ENCODE measurements at regions not wholly inside any gene's neighbourhood (a gene's known extent, or its start where the extent isn't known, plus 50 kb on each side); places are given as distances from the start of the nearest gene placed in this dataset.

DNA sequence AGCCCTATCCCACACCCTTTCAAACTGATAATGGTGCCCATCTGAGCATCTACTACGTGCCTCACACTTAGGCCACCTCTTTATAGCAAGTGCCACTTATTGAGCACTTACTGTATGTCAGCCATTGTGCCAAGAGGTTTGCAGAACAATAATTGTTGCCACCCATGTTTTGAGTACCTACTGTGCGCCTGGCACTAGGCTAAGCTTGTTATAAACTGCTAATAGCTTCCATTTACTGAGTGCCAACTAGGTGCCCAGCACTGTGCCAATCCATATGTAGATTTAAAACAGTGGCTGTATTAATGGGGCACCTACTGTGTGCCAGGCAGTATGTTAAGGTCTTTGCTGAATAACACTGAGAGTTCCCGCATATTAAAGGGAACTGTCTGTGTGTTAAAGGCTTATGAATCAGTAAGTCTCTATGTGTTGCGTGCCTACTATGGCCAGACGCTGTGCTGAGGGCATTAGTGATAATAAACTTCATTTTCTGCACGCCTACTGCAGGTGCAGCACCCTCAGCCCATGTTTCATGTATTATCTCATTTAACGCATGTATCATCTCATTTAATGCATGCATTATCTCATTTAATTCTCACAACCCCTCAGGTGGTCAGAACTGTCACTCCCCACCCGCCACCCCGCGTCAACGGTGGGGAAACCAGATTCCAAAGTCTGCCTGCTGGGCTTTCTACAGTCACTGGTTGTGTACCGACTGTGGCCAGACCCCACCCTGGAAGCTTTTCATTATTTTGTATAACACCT lies 105.0 kb downstream of the PTPRS start:
- DNase-seq (ENCODE audit: low spot score): no peak

GRCh38 chr19:5234412-5234811 lies 106.2 kb downstream of the PTPRS start:
- no peak for DNase-seq (ENCODE audit: low spot score)

DNA sequence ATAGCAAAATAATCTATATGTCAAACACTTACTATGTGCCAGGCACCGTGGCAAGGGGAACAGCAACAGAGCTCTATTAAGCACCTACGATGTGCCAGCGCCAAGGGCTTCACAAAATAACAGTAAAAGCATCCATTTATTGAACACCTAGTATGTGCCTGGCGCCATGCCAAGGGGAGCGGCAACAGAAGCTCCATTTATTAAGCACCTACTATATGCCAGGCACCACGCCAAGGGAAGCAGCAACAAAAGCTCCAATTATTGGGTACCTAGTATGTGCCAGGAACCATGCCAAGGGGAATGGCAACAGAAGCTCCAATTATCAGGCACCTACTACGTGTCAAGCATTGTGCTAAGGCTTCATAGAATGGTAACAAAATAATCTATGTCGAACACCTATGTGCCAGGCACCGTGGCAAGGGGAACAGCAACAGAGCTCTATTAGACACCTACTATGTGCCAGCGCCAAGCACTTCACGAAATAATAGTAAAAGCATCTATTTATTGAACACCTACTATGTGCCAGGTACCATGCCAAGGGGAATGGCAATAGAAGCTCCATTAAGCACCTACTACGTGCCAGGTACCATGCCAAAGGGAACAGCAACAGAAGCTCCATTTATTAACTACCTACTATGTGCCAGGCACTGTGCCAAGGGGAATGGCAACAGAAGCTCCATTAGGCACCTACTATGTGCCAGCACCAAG lies 107.7 kb downstream of the PTPRS start:
- no peak for DNase-seq (ENCODE audit: low spot score)

DNA sequence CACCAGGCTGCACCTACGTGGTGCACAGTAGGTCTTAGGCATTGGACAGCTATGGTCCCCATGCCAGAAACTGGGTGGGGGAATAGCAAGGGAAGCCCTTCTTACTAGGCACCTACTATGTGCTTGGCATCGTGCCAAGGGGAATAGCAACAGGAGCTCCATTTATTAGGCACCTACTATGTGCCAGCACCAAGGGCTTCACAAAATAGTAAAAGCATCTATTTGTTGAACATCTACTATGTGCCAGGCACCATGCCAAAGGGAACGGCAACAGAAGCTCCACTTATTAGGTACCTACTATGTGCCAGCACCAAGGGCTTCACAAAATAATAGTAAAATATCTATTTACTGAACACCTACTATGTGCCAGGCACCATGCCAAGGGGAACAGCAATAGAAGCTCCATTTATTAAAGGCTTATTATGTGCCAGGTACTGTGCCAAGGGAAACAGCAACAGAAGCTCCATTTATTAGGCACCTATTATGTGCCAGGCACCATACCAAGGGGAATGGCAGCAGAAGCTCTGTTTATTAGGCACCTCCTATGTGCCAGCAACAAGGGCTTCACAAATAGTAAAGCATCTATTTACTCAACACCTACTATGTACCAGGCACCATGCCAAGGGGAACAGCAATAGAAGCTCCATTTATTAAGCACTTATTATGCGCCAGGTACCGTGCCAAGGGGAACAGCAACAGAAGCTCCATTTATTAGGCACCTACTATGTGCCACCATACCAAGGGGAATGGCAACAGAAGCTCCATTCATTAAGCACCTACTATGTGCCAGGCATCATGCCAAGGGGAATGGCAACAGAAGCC lies 108.5 kb downstream of the PTPRS start:
- DNase-seq (ENCODE audit: low spot score): no peak

DNA sequence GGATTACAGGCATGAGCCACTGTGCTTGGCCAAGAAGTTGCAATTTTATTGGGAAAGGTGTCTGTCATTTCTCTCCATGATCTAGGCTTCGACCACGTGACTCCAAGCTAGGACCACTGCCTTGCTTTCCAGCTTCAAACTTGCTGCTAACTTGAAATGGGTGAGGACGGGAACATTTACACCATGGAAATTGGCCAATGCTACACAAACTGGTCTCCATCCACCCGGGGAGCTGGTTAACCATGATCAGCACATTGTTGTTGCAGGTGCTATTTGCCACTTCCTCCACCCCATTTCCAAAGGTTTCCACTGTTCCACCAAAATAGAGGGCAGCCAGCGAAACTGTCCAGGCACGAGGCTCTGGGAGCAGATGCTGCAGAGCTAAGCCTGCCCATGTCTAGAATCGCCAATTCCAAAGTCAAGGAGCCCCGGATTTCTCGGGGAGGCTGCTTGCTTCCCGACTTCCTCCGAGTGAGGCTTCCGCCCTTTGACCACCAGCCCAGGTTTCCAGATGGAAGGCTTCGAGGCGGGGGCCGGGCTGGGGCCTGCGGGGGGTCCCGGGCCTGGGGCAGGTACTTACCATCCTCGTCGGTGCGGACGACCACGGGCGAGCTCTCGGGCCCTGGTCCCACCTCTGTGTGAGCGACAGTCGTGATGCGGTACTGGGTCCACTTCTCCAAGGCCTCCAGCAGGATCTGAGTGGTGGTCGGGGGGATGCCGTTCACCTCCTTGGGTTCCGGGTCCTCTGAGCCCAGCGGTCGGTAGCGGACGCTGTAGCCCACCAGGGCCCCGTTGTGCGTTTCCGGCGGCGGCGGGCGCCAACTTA lies 109.7 kb downstream of the PTPRS start:
- no peak for DNase-seq (ENCODE audit: low spot score)

- DNase-seq (ENCODE audit: low spot score): no peak
These were observed 110.8 kb downstream of the PTPRS start for GRCh38 chr19:5229778-5230335.

- DNase-seq (ENCODE audit: low spot score): no peak
These were observed 111.5 kb downstream of the PTPRS start for GRCh38 chr19:5228932-5229777.

DNA sequence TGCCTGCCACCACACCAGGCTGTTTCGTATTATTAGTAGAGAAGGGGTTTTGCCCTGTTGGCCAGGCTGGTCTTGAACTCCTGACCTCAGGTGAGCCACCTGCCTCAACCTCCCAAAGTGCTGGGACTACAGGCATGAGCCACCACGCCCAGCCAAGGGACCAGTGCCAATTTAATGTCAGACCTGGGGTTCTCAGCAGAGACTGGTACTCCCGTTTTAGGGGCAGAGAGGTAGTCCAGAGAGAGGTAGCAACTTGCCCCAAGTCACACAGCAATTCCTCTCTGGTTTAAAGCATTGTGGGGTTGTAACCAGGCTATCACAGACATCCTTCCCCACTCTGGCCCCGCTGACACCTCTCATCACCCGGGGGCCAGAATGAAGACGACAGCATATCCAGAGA lies 112.1 kb downstream of the PTPRS start:
- no peak for DNase-seq (ENCODE audit: low spot score)

GRCh38 chr19:5225486-5226345 lies 114.9 kb downstream of the PTPRS start:
- no peak for DNase-seq (ENCODE audit: low spot score)

DNA sequence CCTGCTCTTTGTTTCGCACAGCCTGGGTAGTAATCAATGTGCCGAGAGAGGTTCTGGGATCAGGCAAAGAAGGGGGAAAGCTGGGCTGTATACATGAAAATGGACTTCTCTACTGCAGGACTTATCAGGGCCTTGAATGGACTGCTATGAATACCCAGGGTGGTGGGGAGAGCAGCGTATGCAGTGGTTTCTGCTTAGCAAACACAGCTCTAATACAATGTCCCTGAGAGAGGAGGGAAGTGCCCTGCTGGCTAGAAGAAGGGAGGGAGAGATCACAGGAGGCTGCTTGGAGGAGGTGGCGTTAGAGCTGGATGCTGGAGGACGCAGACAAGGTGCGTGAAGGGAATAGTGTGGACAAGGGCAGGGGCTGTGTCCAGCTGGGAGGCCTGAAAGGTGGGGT lies 116.1 kb downstream of the PTPRS start:
- DNase-seq (ENCODE audit: low spot score): no peak

DNA sequence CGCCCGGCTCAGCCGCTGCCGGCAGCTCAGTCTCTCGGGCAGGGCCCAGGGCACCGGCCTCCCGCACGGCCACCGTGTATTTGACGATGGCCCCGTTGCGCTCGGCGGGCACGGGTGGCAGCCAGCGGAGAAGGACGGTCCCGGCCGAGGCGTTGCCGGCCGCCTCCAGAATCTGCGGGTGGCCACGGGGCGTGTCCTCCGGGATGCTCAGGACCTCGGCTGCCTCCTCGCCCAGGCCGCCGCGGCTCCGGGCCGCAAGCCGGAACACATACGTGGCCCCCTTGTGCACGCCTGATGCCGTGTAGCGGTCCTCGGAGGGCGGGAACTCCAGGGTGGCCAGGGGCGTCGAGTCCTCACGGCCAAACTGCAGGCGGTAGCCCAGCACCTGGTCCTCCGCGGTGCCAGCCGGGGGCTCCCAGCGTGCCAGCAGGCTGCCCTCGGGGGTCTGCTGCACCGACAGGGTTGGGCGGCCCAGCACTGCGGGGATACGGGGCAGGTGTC lies 117.7 kb downstream of the PTPRS start:
- DNase-seq (ENCODE audit: low spot score): no peak

- DNase-seq (ENCODE audit: low spot score): no peak
These were observed 118.4 kb downstream of the PTPRS start for GRCh38 chr19:5222178-5222577.

GRCh38 chr19:5220866-5221265 lies 119.7 kb downstream of the PTPRS start:
- no peak for DNase-seq (ENCODE audit: low spot score)

GRCh38 chr19:5220361-5220760 lies 120.3 kb downstream of the PTPRS start:
- DNase-seq (ENCODE audit: low spot score): no peak

- DNase-seq (ENCODE audit: low spot score): no peak
These were observed 120.9 kb downstream of the PTPRS start for GRCh38 chr19:5219551-5220304.

- no peak for DNase-seq (ENCODE audit: low spot score)
These were observed 121.6 kb downstream of the PTPRS start for GRCh38 chr19:5218963-5219530.

GRCh38 chr19:5218255-5218855 lies 122.3 kb downstream of the PTPRS start:
- no peak for DNase-seq (ENCODE audit: low spot score)

GRCh38 chr19:5217171-5217570 lies 123.4 kb downstream of the PTPRS start:
- DNase-seq (ENCODE audit: low spot score): no peak
